Hepatocyte (in vitro differentiated cells): ENCODE measurements at regions not wholly inside any gene's neighbourhood (a gene's known extent, or its start where the extent isn't known, plus 50 kb on each side); places are given as distances from the start of the nearest gene placed in this dataset.

Experiments used
- EZH2 ChIP-seq: fragments of 200-600 bp; sonication (generic); IDR thresholded peaks from 2 replicates; pipeline ENCODE4 v1.6.1; 2016; ENCODE audit warnings: antibody characterized with exemption, mild to moderate bottlenecking, borderline replicate concordance
- EZH2phosphoT487 ChIP-seq: fragments of 200-600 bp; sonication (generic); IDR thresholded peaks from one replicate; pipeline ENCODE4 v1.6.1; 2018; ENCODE audit warnings: antibody characterized with exemption, mild to moderate bottlenecking, low read depth, moderate library complexity; ENCODE audit not compliant: unreplicated experiment, severe bottlenecking
- TF ChIP-seq, protein P1 (sequence below): fragments of 200-600 bp; sonication (generic); IDR thresholded peaks from 2 replicates; pipeline ENCODE4 v1.5.1; 2016; ENCODE audit warnings: antibody characterized with exemption, mild to moderate bottlenecking; ENCODE audit not compliant: poor library complexity

DNA sequence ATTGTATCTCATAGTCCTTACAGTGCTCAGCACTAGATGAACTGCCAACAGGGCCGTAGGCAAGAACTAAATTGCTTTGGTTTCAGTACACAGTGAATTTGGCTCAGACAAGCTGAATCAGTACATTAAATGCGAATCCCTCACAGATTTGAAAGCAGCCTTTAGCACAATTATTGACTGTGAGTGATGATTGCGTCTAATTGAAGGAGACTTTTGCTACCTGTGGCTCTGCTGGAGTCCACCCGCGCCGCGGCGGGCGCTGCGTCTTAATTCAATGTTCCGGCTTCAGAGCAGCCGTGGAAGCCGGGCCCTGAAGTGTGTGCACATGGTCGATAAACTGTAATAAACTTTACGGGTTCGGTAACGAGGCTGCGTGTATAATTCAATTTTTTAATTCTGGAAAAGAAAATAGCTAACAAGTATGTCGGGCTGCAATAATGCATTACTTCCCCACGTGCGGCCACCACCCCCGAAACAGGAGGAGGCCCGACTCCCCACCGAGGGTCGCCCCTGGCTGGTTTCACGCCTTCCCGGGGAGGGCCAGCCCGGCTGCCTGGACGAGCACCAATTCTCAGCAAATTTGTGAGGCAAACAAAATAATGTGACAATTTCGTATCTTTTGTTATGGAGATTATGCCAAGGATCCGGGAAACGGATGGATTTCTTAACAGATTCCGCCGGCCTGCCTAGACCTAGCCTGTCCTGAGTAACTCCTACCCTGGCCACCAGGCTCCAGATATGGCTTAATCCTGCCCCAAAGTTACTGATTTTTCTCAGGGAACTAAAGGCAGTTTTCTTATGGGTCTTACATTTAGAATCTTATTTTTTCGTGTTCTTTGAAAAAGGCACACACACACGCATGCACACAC lies 269.4 kb upstream of the IRX1 start:
- TF ChIP-seq, protein P1, sequence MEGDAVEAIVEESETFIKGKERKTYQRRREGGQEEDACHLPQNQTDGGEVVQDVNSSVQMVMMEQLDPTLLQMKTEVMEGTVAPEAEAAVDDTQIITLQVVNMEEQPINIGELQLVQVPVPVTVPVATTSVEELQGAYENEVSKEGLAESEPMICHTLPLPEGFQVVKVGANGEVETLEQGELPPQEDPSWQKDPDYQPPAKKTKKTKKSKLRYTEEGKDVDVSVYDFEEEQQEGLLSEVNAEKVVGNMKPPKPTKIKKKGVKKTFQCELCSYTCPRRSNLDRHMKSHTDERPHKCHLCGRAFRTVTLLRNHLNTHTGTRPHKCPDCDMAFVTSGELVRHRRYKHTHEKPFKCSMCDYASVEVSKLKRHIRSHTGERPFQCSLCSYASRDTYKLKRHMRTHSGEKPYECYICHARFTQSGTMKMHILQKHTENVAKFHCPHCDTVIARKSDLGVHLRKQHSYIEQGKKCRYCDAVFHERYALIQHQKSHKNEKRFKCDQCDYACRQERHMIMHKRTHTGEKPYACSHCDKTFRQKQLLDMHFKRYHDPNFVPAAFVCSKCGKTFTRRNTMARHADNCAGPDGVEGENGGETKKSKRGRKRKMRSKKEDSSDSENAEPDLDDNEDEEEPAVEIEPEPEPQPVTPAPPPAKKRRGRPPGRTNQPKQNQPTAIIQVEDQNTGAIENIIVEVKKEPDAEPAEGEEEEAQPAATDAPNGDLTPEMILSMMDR = no peak
- TF ChIP-seq EZH2 (no peak), EZH2phosphoT487 (no peak)
